ENCODE measurements at regions not wholly inside any gene's neighbourhood (a gene's known extent, or its start where the extent isn't known, plus 50 kb on each side); places are given as distances from the start of the nearest gene placed in this dataset.

- TF ChIP-seq POLR2A (IDR thresholded peaks at IDR 0.05) (no peak), CTCF (IDR thresholded peaks at IDR 0.05) (no peak)
Observed at GRCh38 chr12:27187697-27188096, 56.4 kb upstream of the STK38L start.
